Amniotic epithelial cell (primary cell): ENCODE measurements at regions not wholly inside any gene's neighbourhood (a gene's known extent, or its start where the extent isn't known, plus 50 kb on each side); places are given as distances from the start of the nearest gene placed in this dataset.
"Not testable (repeated sequence)": the region's sequence is repeated elsewhere in the genome, so short reads cannot be mapped to it uniquely, and the experiment has no call there.

Experiments
- DNase-seq: peaks from one replicate; pipeline ENCODE4 v3.0.0-alpha.2; 2010; ENCODE audit warnings: low read depth

DNA sequence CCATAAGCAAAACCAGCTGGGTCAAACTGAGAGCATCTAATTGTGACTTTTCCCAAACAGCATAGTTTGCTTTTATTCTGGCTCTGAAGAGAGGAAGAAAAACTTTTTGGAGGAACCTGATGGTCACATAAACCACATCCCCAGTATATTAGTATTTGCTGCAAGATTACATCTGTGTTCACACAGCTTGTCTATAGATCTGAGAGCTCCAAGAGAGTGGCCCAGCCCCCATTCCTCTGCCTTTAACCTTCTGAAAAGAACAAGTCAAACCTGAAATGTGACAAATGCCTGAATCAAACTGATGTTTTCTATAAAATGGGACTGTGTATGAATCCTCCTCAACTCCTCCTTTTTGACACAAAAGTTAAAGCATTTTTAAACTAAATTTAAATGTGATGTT lies 435.2 kb downstream of the ZNF479 start:
- not testable (repeated sequence) for DNase-seq

- no peak for DNase-seq
Observed at GRCh38 chr7:56686276-56686859, 445.9 kb downstream of the ZNF479 start.

GRCh38 chr7:56639173-56639746 lies 493.0 kb downstream of the ZNF479 start:
- no peak for DNase-seq

DNA sequence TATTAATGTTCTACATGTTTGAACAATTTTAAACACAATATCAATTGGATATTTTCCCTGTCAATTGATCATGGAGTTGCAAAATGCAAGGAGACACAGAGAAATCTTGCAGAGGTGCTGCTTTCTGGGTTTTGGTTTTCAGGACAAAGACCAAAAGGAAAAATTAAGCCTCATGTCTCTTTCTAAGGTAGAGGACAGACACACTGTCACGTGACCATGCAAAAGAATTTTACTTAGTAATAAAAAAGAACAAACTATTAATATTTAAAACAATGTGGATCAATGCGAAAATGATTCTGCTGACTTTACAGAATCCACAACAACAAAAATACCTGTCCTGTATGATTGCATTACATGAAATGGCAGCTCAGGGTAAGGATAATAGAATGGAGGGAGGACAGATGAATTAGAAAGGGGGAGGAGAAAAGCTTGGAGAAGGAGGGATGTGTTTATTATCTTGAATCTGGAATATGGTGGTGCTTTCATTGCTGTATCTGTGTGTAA lies 493.7 kb upstream of the NUPR2 start:
- no peak for DNase-seq

- DNase-seq: no peak
Observed at GRCh38 chr7:56605146-56605545, 488.9 kb upstream of the NUPR2 start.

GRCh38 chr7:56578612-56579011 lies 462.4 kb upstream of the NUPR2 start:
- no peak for DNase-seq

DNA sequence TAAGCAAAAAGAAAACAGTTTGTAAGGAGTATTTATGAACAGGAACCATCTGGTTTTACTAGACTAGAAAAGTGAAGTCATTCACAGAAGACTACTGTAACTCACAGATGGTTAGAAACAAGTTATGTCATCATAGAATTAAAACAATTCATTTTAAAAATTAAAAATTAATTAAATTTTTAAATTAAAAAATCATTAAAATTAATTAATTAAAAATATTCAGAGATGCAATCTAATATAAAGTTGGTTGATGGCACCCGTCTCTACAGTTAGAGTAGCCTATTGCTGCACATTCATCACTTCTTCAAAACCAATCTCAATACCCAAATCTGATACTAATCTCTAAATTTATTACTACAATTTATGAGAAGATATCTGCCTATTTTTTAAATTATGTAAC lies 454.8 kb upstream of the NUPR2 start:
- DNase-seq: no peak

GRCh38 chr7:56538541-56539429 lies 422.6 kb upstream of the NUPR2 start:
- no peak for DNase-seq

DNA sequence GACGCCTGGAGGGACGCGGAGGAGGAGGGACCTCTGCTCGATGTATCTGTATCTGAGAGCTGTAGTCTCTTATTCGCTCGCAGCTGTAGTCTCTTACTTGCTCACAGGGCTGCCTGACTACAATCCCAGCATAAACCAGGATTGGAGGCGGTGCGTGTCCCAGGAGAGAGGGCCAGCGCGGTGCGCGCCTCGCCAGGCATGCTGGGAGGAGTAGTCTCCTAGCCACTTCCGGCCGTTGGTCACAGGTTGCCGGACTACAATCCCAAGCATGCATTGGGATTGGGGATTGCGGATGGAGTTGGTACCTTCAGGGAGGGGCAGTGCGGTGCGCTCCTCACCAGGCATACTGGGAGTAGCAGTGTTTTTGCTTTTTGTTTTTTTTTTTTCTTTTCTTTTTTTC lies 421.7 kb upstream of the NUPR2 start:
- no peak for DNase-seq

GRCh38 chr7:56537477-56537876 lies 421.3 kb upstream of the NUPR2 start:
- no peak for DNase-seq

GRCh38 chr7:56495165-56495564 lies 378.9 kb upstream of the NUPR2 start:
- DNase-seq: no peak

GRCh38 chr7:56493704-56494450 lies 377.7 kb upstream of the NUPR2 start:
- DNase-seq: no peak

DNA sequence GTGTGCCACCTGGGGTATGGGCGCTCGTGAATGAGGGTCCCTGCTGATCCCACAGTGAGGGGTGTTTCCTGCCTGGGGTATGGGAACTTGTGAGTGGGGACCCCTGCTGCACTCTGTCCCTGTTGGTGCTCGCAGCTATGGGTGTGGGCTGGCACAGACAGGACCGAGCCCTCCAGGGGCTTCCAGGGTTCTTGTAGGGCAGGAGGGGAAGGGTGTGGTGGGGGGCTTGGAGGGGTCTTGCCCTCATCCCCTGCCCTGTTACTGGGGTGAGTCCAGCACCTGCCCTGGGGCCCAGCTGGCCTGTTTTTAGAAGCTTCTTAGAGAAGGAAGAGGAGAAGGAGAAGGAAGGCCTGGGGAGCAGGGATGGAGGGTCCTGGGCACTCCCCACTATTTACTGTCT lies 377.0 kb upstream of the NUPR2 start:
- DNase-seq: no peak

- DNase-seq: no peak
Observed at GRCh38 chr7:56491636-56492425, 375.6 kb upstream of the NUPR2 start.

DNA sequence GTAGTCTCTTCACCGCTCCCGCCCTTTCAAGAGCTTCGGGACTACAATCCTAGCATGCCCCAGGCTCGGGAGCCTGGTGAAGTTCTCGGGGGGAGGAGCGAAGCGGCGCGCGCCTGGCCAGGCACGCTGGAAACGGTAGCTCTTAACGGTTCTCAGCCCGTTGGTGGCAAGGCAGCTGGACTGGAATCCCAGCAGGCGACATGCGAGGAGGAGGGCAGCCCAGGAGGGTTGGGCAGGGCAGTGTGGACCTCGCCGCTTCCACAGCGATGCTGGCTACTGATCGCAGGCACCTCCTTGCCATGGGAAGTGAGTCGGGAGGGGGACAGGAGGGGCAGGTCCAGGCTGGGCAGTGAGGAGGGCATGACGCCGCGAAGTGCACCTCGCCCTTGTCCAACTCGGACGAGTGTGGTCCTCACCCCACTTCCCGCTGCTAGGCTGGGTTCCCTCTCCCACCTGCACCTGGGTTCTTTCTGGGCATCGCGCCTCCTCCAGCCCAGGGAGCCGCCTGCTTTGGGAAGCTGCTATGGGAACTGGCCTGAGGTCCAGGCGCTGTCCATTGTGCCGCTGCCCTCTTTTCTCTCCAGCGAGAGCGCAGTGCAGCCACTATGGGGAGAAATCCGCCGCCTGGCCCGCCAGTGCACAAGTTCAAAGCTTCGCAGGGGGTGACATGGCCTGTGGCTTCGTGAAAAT lies 367.8 kb upstream of the NUPR2 start:
- no peak for DNase-seq

DNA sequence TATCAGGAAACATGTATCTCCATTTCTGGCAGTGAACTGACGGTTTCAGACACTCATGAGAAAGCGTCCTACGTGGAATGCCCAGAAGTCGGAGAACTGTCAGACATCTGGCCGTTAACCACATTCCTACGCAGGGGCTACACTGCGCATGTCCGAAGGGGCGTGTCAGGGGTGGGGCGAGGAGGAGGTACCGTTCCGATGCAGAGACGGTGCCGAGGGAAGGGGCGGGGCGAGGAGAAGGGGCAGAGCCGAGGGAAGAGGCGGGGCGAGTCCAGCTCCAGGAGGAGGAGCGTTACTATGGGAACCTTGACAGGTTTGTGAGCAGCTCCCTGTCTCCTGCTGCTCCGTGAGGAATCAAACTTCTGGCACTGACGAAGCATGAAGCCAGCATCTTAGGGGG lies 366.9 kb upstream of the NUPR2 start:
- DNase-seq: no peak

- no peak for DNase-seq
Observed at GRCh38 chr7:56479748-56480147, 363.5 kb upstream of the NUPR2 start.

GRCh38 chr7:56479136-56479535 lies 362.9 kb upstream of the NUPR2 start:
- DNase-seq: no peak

DNA sequence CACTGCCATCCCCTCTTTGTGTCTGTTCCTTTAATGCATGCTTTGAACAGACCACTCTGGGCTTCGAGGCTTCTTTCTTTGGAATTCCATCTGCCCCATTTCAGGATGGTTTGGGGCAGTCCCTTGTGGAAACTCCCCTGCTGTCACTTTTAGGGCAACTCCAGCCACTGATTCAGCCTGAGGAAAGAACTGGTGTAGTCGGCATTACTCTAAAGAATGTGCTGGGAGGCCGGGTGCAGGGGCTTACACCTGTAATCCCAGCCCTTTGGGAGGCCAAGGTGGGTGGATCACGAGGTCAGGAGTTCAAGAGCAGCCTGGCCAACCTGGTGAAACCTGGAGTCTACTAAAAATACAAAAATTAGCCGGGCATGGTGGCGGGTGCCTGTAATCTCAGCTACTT lies 358.1 kb upstream of the NUPR2 start:
- DNase-seq: no peak

DNA sequence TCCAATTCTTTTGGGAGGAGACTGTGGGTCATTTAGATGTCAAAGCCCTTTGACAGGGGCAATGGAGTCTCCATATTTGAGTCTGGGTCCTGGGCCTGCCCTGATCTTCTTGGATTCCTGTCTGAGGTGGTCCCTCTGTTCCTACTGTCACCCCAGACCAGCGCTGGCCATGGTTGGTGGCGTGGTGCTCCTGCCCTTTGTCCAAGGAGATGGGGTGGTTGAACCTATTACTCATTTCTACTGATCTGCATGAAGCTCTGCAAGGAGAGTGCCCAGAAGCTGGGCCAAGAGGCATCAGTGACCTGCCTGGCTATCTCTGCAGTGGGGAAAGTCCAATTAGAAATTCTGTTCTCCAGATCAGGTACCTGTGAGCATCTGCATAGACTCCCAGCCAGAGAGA lies 355.6 kb upstream of the NUPR2 start:
- DNase-seq: no peak
